ENCODE measurements at regions not wholly inside any gene's neighbourhood (a gene's known extent, or its start where the extent isn't known, plus 50 kb on each side); places are given as distances from the start of the nearest gene placed in this dataset.
"Not testable (repeated sequence)": the region's sequence is repeated elsewhere in the genome, so short reads cannot be mapped to it uniquely, and the experiment has no call there.

DNA sequence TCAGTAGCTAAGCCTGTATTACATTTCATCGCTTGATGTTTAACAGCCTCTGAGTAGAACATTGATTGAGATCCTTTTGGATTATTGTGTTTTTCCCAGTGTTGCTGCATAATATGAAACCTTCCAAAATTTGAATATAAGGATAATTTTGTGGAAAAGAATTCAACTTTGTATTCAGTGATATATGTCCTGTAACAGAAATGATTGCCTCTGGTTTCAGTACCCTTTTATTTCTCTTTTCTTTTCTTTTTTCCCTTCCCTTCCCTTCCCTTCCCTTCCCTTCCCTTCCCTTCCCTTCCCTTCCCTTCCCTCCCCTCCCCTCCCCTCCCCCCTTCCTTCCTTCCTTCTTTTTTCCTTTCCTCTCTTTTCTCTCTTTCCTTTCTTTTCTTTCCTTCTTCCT is 74.6 kb downstream of the UTRN start:
- DNase-seq (ENCODE audit: low read depth, low spot score) = no peak

DNA sequence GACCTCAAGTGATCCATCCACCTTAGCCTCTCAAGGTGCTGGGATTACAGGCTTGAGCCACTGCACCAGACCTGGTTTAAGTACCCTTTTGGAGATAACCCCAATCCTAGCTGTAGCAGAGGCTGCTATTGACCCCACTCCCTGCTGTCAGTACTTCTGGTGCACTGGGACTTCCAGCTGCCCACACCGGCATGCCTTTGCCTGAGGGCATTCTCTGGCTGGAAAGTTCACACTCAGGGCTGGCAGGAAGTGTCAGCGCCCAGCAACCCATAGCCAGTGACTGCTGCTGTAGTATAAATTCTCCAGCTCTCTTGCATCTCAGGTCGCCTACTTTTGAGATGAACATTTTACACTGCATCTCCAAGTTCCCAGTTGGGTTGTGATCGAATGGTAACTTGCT is 75.3 kb downstream of the UTRN start:
- DNase-seq (ENCODE audit: low read depth, low spot score) = no peak

- no peak for DNase-seq (ENCODE audit: low read depth, low spot score)
Observed at GRCh38 chr6:144361016-144361415, 75.9 kb downstream of the UTRN start.

DNA sequence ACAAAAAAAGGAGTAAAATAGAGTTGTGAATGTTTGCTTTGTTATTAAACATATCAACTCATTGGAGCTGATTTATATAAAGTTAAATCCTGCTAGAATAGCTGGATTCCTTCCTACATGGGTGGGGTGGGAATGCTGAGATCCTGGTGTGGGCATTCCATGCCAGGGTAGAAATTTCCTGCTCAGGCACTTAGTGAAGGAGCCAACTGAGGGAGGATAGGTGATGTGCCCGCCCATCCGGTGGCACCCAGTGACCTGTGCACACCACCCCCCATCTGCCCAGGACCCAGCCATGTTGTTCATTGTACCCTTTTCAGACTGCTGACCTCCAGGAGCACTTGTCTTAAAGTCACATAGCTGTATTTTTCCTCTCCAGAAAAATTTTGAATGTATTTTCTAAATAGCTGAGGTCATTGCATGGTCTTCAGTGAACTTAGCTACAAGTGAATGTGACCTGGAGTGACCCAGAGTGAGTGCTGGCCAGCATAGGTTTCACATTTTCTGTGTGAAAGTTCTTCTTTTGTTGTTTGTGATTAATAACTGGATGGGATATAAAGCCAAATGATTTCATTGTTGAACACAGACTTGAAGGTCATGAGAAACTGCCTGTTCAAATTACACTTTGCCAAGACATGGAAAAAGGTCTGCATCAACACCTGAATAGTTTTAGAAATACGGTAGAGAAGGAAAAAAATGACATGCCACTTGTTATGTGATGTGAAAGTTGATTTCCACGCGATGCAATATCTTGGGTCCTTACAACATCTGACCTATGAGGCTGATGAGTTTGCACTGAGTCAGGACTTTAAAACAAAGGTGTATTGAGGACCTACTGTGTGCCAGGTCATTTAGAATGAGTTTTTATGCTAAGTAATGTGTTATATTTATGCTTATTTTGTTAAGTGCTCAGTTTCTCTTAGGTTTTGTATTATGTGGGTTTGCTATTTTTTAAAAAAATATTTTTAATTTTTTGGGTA is 77.2 kb downstream of the UTRN start:
- no peak for DNase-seq (ENCODE audit: low read depth, low spot score)

GRCh38 chr6:144364208-144364720 is 79.1 kb downstream of the UTRN start:
- DNase-seq (ENCODE audit: low read depth, low spot score) = no peak

GRCh38 chr6:144364782-144365181 is 79.6 kb downstream of the UTRN start:
- no peak for DNase-seq (ENCODE audit: low read depth, low spot score)

DNA sequence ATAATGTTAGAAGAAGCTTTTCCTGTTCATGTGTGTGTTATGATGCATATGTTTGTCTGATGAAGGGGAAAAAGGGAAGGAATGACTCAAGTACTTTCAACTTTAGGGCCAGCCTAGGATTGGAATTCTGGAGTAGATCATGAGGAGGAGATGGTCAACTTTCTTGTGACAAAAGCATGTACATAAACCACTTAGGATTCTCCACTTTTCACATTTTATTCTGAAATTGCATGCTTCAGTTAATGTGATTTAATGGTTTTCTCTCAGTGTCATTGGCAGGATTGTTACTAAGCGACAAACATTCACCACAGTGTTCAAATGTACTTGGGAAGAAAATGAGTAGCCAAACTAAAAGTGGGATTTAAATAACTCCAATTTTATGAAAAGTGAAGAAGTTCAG is 80.1 kb downstream of the UTRN start:
- no peak for DNase-seq (ENCODE audit: low read depth, low spot score)

- not testable (repeated sequence) for DNase-seq (ENCODE audit: low read depth, low spot score)
Observed at GRCh38 chr6:144369696-144370095, 84.6 kb downstream of the UTRN start.

- DNase-seq (ENCODE audit: low read depth, low spot score) = no peak
Observed at GRCh38 chr6:144372116-144372515, 87.0 kb downstream of the UTRN start.

- no peak for DNase-seq (ENCODE audit: low read depth, low spot score)
Observed at GRCh38 chr6:144372611-144373594, 87.8 kb downstream of the UTRN start.

- not testable (repeated sequence) for DNase-seq (ENCODE audit: low read depth, low spot score)
Observed at GRCh38 chr6:144374525-144374924, 89.4 kb downstream of the UTRN start.

- peak; percentile 64 for DNase-seq (ENCODE audit: low read depth, low spot score)
Observed at GRCh38 chr6:144377586-144378210, 92.6 kb downstream of the UTRN start.

GRCh38 chr6:144378437-144378836 is 93.3 kb downstream of the UTRN start:
- DNase-seq (ENCODE audit: low read depth, low spot score) = no peak

DNA sequence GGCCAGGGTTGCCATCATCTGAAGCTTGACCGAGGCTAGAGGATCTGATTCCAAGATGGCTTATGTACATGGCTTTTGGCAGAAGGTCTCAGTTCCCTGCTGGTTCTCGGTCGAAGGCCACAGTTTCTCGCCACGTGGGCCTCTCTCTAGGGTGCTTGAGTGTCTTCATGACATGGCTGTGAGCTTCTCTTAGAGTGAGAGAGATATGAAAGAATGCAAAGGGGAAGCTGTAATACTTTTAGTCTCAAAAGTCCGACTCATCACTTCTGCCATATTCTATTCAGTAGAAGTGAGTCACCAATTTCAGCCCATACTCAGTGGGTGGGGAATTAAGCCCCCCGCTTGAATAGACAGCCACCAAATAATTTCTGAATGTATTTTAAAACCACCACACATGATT is 94.2 kb downstream of the UTRN start:
- no peak for DNase-seq (ENCODE audit: low read depth, low spot score)

- DNase-seq (ENCODE audit: low read depth, low spot score) = not testable (repeated sequence)
Observed at GRCh38 chr6:144381499-144381898, 96.4 kb downstream of the UTRN start.

- DNase-seq (ENCODE audit: low read depth, low spot score) = no peak
Observed at GRCh38 chr6:144383336-144383735, 98.2 kb downstream of the UTRN start.

GRCh38 chr6:144384427-144384826 is 99.3 kb downstream of the UTRN start:
- no peak for DNase-seq (ENCODE audit: low read depth, low spot score)

DNA sequence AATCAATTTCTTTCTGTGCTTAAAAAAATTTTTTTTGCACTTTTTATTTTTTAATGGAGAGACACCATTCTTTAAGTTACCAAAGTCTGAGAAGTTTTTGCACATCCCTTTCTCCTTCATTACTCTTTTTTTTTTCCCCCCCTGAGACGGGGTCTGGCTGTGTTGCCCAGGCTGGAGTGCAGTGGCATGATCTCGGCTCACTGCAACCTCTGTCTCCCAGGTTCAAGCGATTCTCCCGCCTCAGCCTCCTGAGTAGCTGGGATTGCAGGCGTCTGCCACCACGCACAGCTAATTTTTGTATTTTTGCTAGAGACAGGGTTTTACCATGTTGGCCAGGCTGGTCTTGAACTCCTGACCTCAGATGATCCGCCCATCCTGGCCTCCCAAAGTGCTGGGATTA is 104.3 kb downstream of the UTRN start:
- DNase-seq (ENCODE audit: low read depth, low spot score) = not testable (repeated sequence)

- DNase-seq (ENCODE audit: low read depth, low spot score) = no peak
Observed at GRCh38 chr6:144390202-144390601, 105.1 kb downstream of the UTRN start.

DNA sequence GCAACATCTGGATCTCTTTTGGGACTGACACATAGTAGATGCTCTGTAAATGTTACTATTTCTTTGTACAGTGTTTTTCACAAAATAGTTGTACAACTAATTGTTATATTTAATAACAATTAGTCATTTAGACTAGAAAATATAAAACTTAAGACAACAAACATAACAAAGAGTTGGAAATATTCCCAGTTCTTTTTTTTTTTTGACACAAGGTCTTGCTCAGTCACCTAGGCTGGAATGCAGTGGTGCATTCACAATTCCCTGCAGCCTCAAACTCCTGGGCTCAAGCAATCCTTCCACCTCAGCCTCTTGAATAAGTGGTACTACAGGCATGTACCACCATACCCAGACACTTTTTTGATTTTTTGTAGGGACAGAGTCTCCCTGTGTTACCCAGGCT is 105.8 kb downstream of the UTRN start:
- no peak for DNase-seq (ENCODE audit: low read depth, low spot score)

- peak; percentile 53 for DNase-seq (ENCODE audit: low read depth, low spot score)
Observed at GRCh38 chr6:144392536-144392935, 107.4 kb downstream of the UTRN start.

DNA sequence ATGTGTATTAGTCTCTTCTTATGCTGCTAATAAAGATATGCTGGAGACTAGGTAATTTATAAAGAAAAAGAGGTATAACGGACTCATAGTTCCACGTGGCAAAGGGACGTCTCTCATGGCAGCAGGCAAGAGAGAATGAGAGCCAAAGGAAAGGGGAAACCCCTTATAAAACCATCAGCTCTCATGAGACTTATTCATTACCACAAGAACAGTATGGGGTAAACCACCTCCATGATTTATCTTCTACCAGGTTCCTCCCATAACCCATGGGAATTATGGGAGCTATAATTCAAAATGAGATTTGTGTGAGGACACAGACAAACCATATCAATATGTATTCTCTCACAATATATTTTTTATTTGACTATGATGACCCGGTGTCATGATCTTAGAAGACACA is 109.1 kb downstream of the UTRN start:
- DNase-seq (ENCODE audit: low read depth, low spot score) = no peak

Measured in astrocyte of the hippocampus (primary cell).